Suprapubic skin (tissue), 4 donors: ENCODE measurements at regions not wholly inside any gene's neighbourhood (a gene's known extent, or its start where the extent isn't known, plus 50 kb on each side); places are given as distances from the start of the nearest gene placed in this dataset.

ENCODE experiments used
- EP300 ChIP-seq: sonication (generic); formaldehyde crosslinking; IDR thresholded peaks from one replicate; pipeline ENCODE4 v1.6.1; 2017; ENCODE audit warnings: antibody characterized with exemption
- POLR2A ChIP-seq, 2 donors: fragments of 450-650 bp; IDR thresholded peaks; one replicate each; pipeline ENCODE4 v1.6.1; 2017; ENCODE audit warnings: antibody characterized with exemption in 2 of 2, mild to moderate bottlenecking in 2 of 2, moderate library complexity in 2 of 2
- POLR2AphosphoS5 ChIP-seq, 3 donors: sonication (generic); formaldehyde crosslinking; IDR thresholded peaks; one replicate each; pipeline ENCODE4 v1.6.1; 2017; ENCODE audit warnings: antibody characterized with exemption in 3 of 3
- TF ChIP-seq, protein P1 (sequence below), 2 donors: fragments of 200-600 bp in 1 of 2; fragments of 450-650 bp in 1 of 2; sonication (generic) in 1 of 2; IDR thresholded peaks; one replicate each; pipeline ENCODE4 v1.5.1; 2016 to 2019; ENCODE audit warnings: antibody characterized with exemption in 2 of 2, mild to moderate bottlenecking in 1 of 2, moderate library complexity in 1 of 2

DNA sequence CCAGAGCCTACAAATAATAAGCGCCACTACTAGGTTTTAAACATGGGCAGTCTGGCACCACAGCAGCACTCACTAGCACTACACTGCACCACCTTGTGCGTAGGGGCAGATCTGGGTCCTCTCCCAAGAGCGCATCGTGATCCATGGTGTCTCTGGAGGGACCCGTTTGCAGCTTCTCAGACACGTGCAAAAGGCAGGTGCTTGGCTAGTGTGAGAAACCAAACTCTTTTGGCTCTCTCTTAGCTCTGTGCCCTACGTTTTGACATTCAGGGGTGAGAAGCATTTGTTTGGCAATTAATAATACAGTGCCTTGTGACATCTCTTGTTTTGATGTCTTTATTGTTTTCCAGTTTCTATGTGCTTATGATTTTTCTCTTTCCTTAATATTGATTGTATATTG lies 75.4 kb upstream of the EGFLAM start:
- TF ChIP-seq, protein P1, sequence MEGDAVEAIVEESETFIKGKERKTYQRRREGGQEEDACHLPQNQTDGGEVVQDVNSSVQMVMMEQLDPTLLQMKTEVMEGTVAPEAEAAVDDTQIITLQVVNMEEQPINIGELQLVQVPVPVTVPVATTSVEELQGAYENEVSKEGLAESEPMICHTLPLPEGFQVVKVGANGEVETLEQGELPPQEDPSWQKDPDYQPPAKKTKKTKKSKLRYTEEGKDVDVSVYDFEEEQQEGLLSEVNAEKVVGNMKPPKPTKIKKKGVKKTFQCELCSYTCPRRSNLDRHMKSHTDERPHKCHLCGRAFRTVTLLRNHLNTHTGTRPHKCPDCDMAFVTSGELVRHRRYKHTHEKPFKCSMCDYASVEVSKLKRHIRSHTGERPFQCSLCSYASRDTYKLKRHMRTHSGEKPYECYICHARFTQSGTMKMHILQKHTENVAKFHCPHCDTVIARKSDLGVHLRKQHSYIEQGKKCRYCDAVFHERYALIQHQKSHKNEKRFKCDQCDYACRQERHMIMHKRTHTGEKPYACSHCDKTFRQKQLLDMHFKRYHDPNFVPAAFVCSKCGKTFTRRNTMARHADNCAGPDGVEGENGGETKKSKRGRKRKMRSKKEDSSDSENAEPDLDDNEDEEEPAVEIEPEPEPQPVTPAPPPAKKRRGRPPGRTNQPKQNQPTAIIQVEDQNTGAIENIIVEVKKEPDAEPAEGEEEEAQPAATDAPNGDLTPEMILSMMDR (IDR thresholded peaks at IDR 0.05): no peak
- TF ChIP-seq POLR2A (IDR thresholded peaks at IDR 0.05) (no peak), POLR2AphosphoS5 (IDR thresholded peaks at IDR 0.05) (no peak), EP300 (no peak)
